ENCODE measurements at regions not wholly inside any gene's neighbourhood (a gene's known extent, or its start where the extent isn't known, plus 50 kb on each side); places are given as distances from the start of the nearest gene placed in this dataset.

DNA sequence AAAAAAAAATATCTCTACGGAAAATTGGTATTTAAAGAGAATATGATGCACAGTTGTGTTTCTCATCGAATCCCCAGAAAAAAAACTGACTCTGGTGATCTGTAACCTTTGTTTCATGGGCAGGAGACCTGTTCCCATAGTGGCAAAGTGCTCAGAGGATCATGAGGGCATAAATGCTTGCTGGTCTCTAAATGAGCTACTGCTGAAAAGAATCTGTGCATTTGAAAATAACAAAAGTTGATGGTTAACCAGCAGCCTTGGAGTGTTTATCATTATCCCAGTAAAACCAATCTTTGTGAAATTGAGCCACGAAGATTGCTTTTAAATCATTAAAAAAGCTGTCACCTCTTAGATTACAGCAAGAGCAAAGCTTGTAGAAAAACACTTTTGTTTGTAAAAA lies 775.4 kb downstream of the MTRR start:
- Histone ChIP-seq H3K9ac (ENCODE audit: control insufficient read depth, insufficient read depth, low read length) (no peak overlapping the region), H4K20me1 (ENCODE audit: control insufficient read depth, insufficient read depth) (no peaks in the 10 kb centered on the region), H3K4me1 (ENCODE audit: control insufficient read depth, insufficient read depth, low read length) (no peaks in the 10 kb centered on the region), H3K4me3 (no peak overlapping the region), H3K9me3 (replicated peaks; ENCODE audit: control insufficient read depth, insufficient read depth, low read length) (no peaks in the 10 kb centered on the region), H3K79me2 (ENCODE audit: control insufficient read depth, insufficient read depth, low read length) (no peaks in the 10 kb centered on the region), H3K27me3 (replicated peaks in 1 of 2; ENCODE audit: control insufficient read depth in 2 of 2, insufficient read depth in 2 of 2, low read length in 1 of 2) (no peaks in the 10 kb centered on the region), H3K36me3 (ENCODE audit: control insufficient read depth in 2 of 2, insufficient read depth in 2 of 2, low read length in 1 of 2) (no peaks in the 10 kb centered on the region), H3K4me2 (ENCODE audit: control insufficient read depth, insufficient read depth) (no peak overlapping the region), H3K27ac (ENCODE audit: control insufficient read depth, insufficient read depth) (no peak overlapping the region), H2AFZ (ENCODE audit: control insufficient read depth, low read depth, low read length) (no peak overlapping the region)
- intact Hi-C loops (cut with micrococcal nuclease; ENCODE audit: unreplicated experiment) (no loop called here), in situ Hi-C loops (cut with MboI) (no loop called here)
- POLR2A ChIA-PET: no interaction called here
- 0% methylated on average over 3 of the region's 3 CpGs for WGBS (ENCODE audit: insufficient coverage, insufficient replicate concordance, low lambda C conversion rate, missing lambda C conversion rate)
- CTCF ChIA-PET: interaction anchor here (0.6 to 1.2 kb wide), 3 partner anchors 8 to 964 kb away, joined by 3 read pairs; no protein-coding TSS in a partner anchor
- BruUV-seq (replicated peaks): no TSS peak
- RAD21 ChIA-PET (ENCODE audit: unreplicated experiment): no interaction called here
- no peak for FAIRE-seq
- SMC1A ChIA-PET (ENCODE audit: uncharacterized antibody, unreplicated experiment): no interaction called here
- no peak for TF ChIP-seq RB1 (IDR thresholded peaks at IDR 0.05; ENCODE audit: borderline replicate concordance)
- TF ChIP-seq CEBPB (IDR thresholded peaks at IDR 0.05; ENCODE audit: borderline replicate concordance in 1 of 2, low read depth in 2 of 2, low read length in 2 of 2): no peak
- TF ChIP-seq SPI1 (IDR thresholded peaks at IDR 0.05; ENCODE audit: borderline replicate concordance, insufficient read depth, low read depth, low read length): no peak
- TF ChIP-seq HDAC6 (IDR thresholded peaks at IDR 0.05; ENCODE audit: unreplicated experiment): no peak
- TF ChIP-seq DPF2 (IDR thresholded peaks at IDR 0.05): no peak
- no peak for TF ChIP-seq EZH2 (IDR thresholded peaks at IDR 0.05; ENCODE audit: borderline replicate concordance, control insufficient read depth, low read depth, low read length)
- TF ChIP-seq SMC3 (IDR thresholded peaks at IDR 0.05; ENCODE audit: borderline replicate concordance, low read length): no peak
- TF ChIP-seq POLR2A (IDR thresholded peaks at IDR 0.05; ENCODE audit: low read depth, low read length): no peak
- TF ChIP-seq KDM1A (IDR thresholded peaks at IDR 0.05; ENCODE audit: borderline replicate concordance): no peak
- no peak for TF ChIP-seq CREM (IDR thresholded peaks at IDR 0.05; ENCODE audit: low read depth)
- no peak for TF ChIP-seq STAT1 (conservative IDR thresholded peaks at IDR 0.05)
- TF ChIP-seq BHLHE40 (IDR thresholded peaks at IDR 0.05; ENCODE audit: borderline replicate concordance in 1 of 2, low read depth in 2 of 2, low read length in 1 of 2): no peak
- TF ChIP-seq, protein P1, sequence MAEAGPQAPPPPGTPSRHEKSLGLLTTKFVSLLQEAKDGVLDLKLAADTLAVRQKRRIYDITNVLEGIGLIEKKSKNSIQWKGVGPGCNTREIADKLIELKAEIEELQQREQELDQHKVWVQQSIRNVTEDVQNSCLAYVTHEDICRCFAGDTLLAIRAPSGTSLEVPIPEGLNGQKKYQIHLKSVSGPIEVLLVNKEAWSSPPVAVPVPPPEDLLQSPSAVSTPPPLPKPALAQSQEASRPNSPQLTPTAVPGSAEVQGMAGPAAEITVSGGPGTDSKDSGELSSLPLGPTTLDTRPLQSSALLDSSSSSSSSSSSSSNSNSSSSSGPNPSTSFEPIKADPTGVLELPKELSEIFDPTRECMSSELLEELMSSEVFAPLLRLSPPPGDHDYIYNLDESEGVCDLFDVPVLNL (IDR thresholded peaks at IDR 0.05; ENCODE audit: low read depth, low read length): no peak
- TF ChIP-seq YY1 (IDR thresholded peaks at IDR 0.05; ENCODE audit: low read depth, low read length): no peak
- TF ChIP-seq, protein P2, sequence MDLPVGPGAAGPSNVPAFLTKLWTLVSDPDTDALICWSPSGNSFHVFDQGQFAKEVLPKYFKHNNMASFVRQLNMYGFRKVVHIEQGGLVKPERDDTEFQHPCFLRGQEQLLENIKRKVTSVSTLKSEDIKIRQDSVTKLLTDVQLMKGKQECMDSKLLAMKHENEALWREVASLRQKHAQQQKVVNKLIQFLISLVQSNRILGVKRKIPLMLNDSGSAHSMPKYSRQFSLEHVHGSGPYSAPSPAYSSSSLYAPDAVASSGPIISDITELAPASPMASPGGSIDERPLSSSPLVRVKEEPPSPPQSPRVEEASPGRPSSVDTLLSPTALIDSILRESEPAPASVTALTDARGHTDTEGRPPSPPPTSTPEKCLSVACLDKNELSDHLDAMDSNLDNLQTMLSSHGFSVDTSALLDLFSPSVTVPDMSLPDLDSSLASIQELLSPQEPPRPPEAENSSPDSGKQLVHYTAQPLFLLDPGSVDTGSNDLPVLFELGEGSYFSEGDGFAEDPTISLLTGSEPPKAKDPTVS (IDR thresholded peaks at IDR 0.05; ENCODE audit: low read depth, low read length): no peak
- TF ChIP-seq, protein P3, sequence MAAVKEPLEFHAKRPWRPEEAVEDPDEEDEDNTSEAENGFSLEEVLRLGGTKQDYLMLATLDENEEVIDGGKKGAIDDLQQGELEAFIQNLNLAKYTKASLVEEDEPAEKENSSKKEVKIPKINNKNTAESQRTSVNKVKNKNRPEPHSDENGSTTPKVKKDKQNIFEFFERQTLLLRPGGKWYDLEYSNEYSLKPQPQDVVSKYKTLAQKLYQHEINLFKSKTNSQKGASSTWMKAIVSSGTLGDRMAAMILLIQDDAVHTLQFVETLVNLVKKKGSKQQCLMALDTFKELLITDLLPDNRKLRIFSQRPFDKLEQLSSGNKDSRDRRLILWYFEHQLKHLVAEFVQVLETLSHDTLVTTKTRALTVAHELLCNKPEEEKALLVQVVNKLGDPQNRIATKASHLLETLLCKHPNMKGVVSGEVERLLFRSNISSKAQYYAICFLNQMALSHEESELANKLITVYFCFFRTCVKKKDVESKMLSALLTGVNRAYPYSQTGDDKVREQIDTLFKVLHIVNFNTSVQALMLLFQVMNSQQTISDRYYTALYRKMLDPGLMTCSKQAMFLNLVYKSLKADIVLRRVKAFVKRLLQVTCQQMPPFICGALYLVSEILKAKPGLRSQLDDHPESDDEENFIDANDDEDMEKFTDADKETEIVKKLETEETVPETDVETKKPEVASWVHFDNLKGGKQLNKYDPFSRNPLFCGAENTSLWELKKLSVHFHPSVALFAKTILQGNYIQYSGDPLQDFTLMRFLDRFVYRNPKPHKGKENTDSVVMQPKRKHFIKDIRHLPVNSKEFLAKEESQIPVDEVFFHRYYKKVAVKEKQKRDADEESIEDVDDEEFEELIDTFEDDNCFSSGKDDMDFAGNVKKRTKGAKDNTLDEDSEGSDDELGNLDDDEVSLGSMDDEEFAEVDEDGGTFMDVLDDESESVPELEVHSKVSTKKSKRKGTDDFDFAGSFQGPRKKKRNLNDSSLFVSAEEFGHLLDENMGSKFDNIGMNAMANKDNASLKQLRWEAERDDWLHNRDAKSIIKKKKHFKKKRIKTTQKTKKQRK (IDR thresholded peaks at IDR 0.05; ENCODE audit: low read depth, low read length): no peak
- TF ChIP-seq SUZ12 (IDR thresholded peaks at IDR 0.05; ENCODE audit: unreplicated experiment): no peak
- TF ChIP-seq EP300 (IDR thresholded peaks at IDR 0.05; ENCODE audit: borderline replicate concordance in 1 of 2, control insufficient read depth in 1 of 2, low read depth in 2 of 2, low read length in 2 of 2): no peak
- TF ChIP-seq RCOR1 (conservative IDR thresholded peaks at IDR 0.05; ENCODE audit: low read depth, low read length): no peak
- no peak for ATAC-seq
- DNase-seq (ENCODE audit: low read depth, low spot score): no peak

All from GM12878 (cell line).